ENCODE measurements at regions not wholly inside any gene's neighbourhood (a gene's known extent, or its start where the extent isn't known, plus 50 kb on each side); places are given as distances from the start of the nearest gene placed in this dataset.
"Not testable (repeated sequence)": the region's sequence is repeated elsewhere in the genome, so short reads cannot be mapped to it uniquely, and the experiment has no call there.

GRCh38 chr3:6428276-6428675 is 432.6 kb upstream of the GRM7 start:
- DNase-seq (ENCODE audit: low spot score) = not testable (repeated sequence)

DNA sequence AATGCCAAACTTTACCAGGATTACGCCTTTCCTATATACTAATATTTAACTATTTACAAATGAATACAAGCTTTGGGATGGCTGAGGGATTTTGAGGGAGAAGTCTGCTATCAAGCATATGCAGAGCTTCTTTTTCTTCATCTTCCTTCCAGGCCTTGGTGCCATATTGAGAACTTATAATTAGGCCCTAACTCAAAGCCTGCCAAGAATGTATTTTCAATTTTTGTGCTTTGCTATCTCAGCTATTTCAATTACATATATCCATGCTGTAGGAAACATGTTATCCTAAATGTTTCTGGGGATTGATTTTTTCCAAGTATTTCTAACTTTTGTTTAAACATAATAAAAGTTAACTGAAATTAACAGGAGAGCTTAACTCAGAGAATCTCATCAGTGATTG is 425.0 kb upstream of the GRM7 start:
- no peak for DNase-seq (ENCODE audit: low spot score)

GRCh38 chr3:6437631-6438030 is 423.3 kb upstream of the GRM7 start:
- DNase-seq (ENCODE audit: low spot score) = no peak

GRCh38 chr3:6438031-6438430 is 422.9 kb upstream of the GRM7 start:
- no peak for DNase-seq (ENCODE audit: low spot score)

DNA sequence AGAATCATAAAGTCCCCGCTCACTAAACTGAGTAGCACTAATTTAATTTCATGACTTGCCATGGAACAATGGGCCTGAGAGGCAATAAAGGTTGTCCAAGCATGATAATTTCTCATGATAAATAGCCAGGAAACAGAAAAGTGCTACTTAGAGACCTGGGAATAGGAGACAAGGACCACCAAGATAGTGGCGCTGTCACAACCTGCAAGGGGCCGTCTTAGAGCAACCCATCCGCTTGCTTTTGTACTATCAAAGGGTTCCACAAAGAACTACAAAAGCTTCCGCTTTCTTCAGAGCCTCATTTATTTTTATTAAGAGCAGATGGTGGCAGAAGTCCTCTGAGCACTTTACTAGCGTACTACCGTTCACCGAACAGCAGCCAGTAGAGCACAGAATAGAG is 421.7 kb upstream of the GRM7 start:
- no peak for DNase-seq (ENCODE audit: low spot score)

DNA sequence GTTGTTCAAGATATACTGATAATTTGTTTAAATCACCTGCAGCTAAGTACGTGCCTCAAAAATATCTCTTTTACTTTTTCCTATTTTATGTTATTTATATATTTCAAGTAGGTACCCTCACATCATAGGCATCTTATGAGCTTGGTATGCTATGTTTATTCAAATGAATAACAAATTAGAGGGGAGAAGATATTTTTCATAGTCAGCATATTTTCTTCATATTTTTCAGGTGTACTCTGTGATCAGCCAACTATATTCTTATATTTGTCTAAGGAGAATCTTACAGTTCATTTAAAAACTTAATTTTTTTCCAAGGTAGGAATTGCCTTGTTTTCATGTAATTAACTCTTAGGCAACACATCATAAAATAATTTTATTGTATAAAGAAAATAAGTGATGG is 421.1 kb upstream of the GRM7 start:
- DNase-seq (ENCODE audit: low spot score) = no peak

- no peak for DNase-seq (ENCODE audit: low spot score)
These were observed 415.8 kb upstream of the GRM7 start for GRCh38 chr3:6444888-6445658.

DNA sequence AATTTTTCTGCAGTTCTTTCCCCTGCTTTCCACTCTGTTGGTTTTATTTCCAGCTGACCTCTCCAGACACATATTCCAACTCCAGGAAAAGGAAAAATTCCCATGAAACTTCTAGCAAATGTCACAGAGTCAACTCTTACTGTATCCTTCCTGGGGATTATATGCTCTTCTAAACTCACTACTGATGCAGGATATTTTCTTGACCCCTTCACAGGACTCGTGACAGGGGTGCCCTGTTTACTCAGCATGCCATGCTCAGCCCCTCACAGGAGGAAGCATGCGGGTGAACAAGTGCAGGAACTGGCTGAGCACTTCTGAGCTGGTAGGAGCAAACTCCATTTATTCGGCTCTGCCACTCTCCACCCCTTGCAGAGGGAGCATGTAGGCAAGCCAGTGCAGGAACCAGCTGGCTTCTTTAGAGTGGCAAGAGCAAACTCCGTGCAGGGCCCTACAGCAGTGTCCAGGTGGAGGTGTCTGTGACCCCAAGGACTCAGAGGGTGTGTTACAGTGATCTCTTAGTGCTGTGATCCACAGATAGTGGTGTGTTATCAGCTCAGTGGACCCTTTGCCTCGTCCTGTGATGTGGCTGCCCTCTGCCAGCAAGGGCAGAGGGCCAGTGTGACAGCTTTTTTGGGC is 413.6 kb upstream of the GRM7 start:
- DNase-seq (ENCODE audit: low spot score) = no peak

DNA sequence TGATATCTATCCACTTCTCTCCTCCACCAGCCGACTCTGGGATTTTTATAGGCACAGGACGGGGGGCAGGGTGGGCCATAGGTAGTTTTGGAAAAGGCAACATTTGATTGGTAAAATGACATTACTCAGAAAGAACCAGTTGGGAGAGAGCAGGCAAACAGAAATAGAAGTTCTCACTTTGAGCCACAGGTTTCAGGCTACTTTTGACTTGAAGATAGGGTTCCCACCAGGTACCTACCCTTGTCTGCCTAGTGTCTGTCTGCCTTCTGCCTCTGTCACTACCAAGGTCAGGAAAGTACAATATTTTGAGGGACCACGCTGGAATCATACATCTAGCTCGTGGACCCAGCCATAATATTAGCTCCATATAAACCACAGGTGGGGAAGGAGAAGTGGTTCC is 412.9 kb upstream of the GRM7 start:
- DNase-seq (ENCODE audit: low spot score) = no peak

GRCh38 chr3:6449099-6449498 is 411.8 kb upstream of the GRM7 start:
- DNase-seq (ENCODE audit: low spot score) = no peak

- no peak for DNase-seq (ENCODE audit: low spot score)
These were observed 407.9 kb upstream of the GRM7 start for GRCh38 chr3:6452974-6453373.

DNA sequence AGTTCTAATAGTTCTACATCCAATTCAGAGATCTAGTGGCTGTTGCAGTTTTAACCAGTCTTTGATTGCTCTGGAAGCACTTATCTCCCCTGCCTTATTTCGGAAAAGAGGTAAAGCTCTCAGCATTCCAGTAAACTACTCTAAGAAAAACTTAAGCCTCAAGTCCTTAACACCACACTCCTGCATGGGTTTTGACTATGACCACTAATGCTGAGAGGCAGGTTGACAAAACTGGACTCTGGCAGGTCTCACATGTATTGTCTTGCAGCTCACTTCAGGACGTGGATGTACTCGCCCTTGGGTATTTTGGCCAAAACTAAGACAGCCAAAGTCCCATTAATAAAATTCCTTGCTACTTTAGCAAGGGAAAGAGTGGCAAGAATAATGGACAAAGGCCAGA is 405.9 kb upstream of the GRM7 start:
- no peak for DNase-seq (ENCODE audit: low spot score)

DNA sequence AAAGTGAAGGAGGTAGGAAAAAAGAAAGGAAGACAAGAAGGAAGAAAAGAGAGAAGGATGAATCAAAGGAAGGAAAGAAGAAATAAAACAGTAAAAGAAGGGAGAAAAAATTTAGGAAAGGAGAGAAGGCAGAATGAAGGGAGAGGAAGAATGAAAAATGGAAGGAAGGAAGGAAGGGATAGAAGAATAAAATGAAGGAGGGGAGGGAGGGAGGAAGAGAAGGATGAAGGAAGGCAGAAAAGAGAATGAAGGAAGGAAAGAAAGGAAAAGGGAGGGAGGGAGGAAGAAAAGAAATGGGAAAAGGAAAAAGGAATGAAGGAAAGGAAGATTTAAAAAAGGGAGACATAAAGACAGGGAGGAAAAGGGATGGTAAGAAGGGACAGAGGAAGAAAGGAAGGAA is 393.7 kb upstream of the GRM7 start:
- DNase-seq (ENCODE audit: low spot score) = no peak

GRCh38 chr3:6468589-6468988 is 392.3 kb upstream of the GRM7 start:
- DNase-seq (ENCODE audit: low spot score) = no peak

DNA sequence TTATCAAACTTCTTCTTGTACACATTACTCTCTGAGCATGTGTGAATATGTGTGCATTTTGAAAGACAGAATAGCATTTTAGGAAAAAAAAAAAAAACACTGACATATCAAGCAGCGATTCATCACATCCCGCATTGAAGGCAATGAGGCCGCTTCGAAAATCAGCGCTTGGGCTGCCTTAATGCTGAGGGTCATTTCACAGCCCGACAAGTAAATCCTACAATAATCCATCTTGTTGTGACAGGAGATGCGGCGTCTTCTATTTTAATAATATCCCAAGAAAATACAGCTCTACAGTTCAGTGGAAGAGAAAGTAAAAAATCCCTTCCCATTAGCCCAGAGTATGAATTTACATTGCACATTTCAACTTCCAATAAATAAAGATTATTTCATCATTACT is 389.2 kb upstream of the GRM7 start:
- no peak for DNase-seq (ENCODE audit: low spot score)

GRCh38 chr3:6490487-6491327 is 370.2 kb upstream of the GRM7 start:
- not testable (repeated sequence) for DNase-seq (ENCODE audit: low spot score)

DNA sequence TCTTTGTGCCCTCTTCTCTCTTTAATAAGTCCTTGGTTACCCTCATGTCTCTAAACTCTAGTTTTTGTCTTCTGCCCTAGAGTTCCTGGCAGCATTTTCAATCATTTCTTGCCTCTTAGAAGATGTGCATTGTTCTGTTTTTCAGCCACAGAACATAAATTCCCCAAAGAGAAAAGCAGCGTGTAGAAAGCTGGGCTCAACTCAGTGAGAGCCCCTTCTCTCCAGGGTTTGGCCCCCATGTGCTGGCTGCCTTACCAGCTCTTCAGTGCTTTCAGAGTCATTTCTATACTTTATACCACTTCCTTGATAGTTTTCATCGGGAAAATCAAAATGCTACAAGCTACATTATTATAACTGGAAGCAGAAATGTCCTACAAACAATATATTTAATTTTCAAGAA is 369.1 kb upstream of the GRM7 start:
- no peak for DNase-seq (ENCODE audit: low spot score)

- no peak for DNase-seq (ENCODE audit: low spot score)
These were observed 368.6 kb upstream of the GRM7 start for GRCh38 chr3:6492306-6492705.

DNA sequence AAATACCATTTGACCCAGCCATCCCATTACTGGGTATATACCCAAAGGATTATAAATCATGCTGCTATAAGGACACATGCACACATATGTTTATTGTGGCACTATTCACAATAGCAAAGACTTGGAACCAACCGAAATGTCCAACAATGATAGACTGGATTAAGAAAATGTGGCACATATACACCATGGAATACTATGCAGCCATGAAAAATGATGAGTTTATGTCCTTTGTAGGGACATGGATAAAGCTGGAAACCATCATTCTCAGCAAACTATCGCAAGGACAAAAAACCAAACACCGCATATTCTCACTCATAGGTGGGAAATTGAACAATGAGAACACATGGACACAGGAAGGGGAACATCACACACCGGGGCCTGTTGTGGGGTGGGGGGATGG is 362.0 kb upstream of the GRM7 start:
- DNase-seq (ENCODE audit: low spot score) = not testable (repeated sequence)

DNA sequence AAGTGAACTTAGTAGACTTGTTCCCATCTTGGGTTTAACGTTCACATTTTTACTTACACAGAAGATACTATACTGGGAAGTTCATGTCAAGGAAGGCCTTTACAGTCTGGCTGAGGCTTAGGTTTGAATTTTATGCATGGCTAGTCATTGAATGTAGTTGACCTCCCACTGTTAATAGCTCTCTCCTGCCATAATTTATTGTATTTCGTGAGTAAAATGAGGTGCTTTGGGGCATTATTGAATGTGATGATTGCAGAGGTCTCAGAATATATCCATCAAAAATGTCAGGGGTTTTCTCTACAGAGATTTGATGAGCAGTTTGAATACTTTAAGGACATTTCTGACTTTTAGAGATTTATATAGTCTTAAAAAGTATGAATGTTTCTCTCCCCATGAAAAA is 356.6 kb upstream of the GRM7 start:
- DNase-seq (ENCODE audit: low spot score) = no peak

DNA sequence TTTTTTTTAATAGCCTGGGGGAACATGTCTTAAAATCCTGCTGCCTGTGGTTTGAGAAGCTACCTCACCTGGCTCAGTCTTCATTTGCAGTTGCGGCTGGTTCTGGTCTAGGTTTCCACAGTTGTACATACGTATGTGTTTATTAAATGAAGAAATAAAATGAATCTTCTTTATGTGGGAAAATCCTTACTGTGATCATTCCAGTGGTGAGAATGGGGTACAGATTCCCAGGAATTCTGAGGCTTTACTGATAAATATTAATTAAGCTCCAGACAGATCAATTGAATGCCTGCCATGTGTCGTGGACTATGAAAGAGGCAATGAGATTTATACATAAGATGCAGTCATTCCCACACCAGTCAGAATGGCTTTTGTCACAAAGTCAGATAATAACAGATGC is 356.1 kb upstream of the GRM7 start:
- no peak for DNase-seq (ENCODE audit: low spot score)

DNA sequence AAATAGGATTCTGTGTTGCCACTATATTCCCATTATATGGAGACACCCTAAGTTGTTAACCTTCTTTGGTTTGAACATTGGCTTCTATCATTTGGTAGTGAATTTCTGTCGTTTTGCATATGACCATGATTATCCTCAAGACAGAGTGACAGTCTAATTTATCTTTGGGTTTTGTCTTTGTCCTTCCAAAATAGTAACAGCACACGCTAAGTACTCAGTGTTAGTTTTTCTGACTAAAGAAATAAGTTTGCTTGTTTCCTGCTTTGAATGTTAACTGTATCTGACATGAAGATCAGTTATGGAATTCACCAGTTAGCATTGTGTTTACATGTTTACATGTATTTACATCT is 352.5 kb upstream of the GRM7 start:
- DNase-seq (ENCODE audit: low spot score) = no peak

DNA sequence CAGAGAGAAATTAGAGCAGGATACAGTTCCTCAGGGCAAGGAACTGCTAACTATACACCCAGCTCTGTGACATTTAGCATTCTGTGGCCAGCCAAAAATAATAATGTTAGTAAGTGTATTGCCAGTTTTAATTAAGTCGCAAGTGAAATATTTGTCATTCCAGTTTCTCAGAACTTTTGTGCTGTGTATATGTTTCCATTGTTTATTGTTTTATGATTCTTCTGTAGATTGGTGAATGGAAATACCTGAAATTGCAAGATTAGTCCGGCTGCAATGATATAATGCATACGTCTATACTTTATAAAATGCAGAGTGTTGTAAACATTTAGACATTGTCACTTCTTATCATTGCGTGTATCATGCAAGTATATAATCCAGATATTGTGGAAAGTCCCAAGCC is 351.3 kb upstream of the GRM7 start:
- DNase-seq (ENCODE audit: low spot score) = no peak
